Activated B cell treated with CpG ODN at 0.5 μM for 24 hours (primary cell): ENCODE measurements at regions not wholly inside any gene's neighbourhood (a gene's known extent, or its start where the extent isn't known, plus 50 kb on each side); places are given as distances from the start of the nearest gene placed in this dataset.

Experiments used
- ATAC-seq: fragments of 200-7000 bp; cut with Tn5 transposase; one replicate; pipeline ENCODE4 v1.10.0; 2021; ENCODE audit warnings: low read depth, mild to moderate bottlenecking, moderate library complexity
- CTCF ChIA-PET: fragments of 350-600 bp; sonication (Branson Sonifier 250); formaldehyde crosslinking; loops from one replicate; lab custom pipeline; 2021; ENCODE audit warnings: antibody characterized with exemption; lab: Charles Lee
- POLR2A ChIA-PET: fragments of 350-600 bp; sonication (Branson Sonifier 250); formaldehyde crosslinking; loops from one replicate; lab custom pipeline; 2021; ENCODE audit warnings: antibody characterized with exemption; lab: Charles Lee
- DNase-seq: peaks from one replicate; pipeline ENCODE4 v3.0.0; 2022
- H3K27ac Mint-ChIP-seq: one replicate; pipeline ENCODE4 v1.8.0; 2020; ENCODE audit warnings: mixed read lengths
- H3K27me3 Mint-ChIP-seq: one replicate; pipeline ENCODE4 v1.8.0; 2021; ENCODE audit warnings: mixed read lengths
- H3K36me3 Mint-ChIP-seq: one replicate; pipeline ENCODE4 v1.8.0; 2021; ENCODE audit warnings: low read depth, mixed read lengths
- H3K4me1 Mint-ChIP-seq: one replicate; pipeline ENCODE4 v1.8.0; 2021; ENCODE audit warnings: mixed read lengths
- H3K4me3 Mint-ChIP-seq: one replicate; pipeline ENCODE4 v1.8.0; 2020; ENCODE audit warnings: mild to moderate bottlenecking, mixed read lengths
- H3K9me3 Mint-ChIP-seq: one replicate; pipeline ENCODE4 v1.8.0; 2020; ENCODE audit warnings: mixed read lengths
- CTCF ChIP-seq: fragments of 200-600 bp; IDR thresholded peaks from one replicate; pipeline ENCODE4 v1.8.0; 2022; ENCODE audit warnings: antibody characterized with exemption, mild to moderate bottlenecking
- intact Hi-C: fragments of 100-400 bp; cut with micrococcal nuclease; formaldehyde crosslinking; loops from one replicate; pipeline ENCODE4 v1.15.1; 2024

GRCh38 chr9:116002624-116003023 is 151.0 kb upstream of the PAPPA start:
- no peaks in the 10 kb centered on the region for H3K27me3 Mint-ChIP-seq
- no peak overlapping the region for H3K4me3 Mint-ChIP-seq
- no peaks in the 10 kb centered on the region for H3K9me3 Mint-ChIP-seq
- no peaks in the 10 kb centered on the region for H3K36me3 Mint-ChIP-seq
- intact Hi-C loops, result no loop called here
- no peak for ATAC-seq
- no peak for TF ChIP-seq CTCF
- H3K27ac Mint-ChIP-seq, result no peak overlapping the region
- no peak for DNase-seq
- ChIA-PET POLR2A (no interaction called here), CTCF (no interaction called here)
- H3K4me1 Mint-ChIP-seq, result no peaks in the 10 kb centered on the region

DNA sequence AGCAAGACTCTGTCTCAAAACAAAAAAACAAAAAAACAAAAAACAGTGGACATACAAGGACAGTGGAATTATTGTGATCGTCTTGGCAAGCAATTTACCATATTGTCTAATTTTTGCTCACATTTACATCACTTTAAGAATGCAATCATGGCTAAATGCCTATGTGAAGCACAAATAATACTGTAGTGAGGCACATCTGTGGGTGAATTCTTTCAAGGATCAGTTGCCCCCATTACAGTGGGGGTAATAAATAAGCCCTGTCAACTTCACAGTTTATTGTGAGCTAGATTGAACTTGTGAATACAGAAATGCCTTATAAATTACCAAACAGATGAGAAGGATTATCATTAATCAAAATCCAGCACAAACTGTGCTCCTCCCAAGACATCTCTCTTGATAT is 150.2 kb upstream of the PAPPA start:
- Mint-ChIP-seq H3K4me1 (no peaks in the 10 kb centered on the region), H3K36me3 (no peaks in the 10 kb centered on the region), H3K4me3 (no peak overlapping the region), H3K27me3 (no peaks in the 10 kb centered on the region), H3K27ac (no peak overlapping the region), H3K9me3 (peaks cover 4% of the 10 kb centered on the region)
- ATAC-seq (no peak), DNase-seq (no peak)
- intact Hi-C loops, result no loop called here
- POLR2A ChIA-PET, result no interaction called here
- no peak for TF ChIP-seq CTCF
- CTCF ChIA-PET, result no interaction called here

- intact Hi-C loops, result no loop called here
- peaks cover 6% of the 10 kb centered on the region for H3K9me3 Mint-ChIP-seq
- H3K27ac Mint-ChIP-seq, result no peak overlapping the region
- ATAC-seq (no peak), DNase-seq (no peak)
- no peaks in the 10 kb centered on the region for H3K36me3 Mint-ChIP-seq
- TF ChIP-seq CTCF, result no peak
- no peak overlapping the region for H3K4me3 Mint-ChIP-seq
- POLR2A ChIA-PET, result no interaction called here
- CTCF ChIA-PET, result no interaction called here
- H3K27me3 Mint-ChIP-seq, result no peaks in the 10 kb centered on the region
- H3K4me1 Mint-ChIP-seq, result no peaks in the 10 kb centered on the region
Measured at GRCh38 chr9:116005205-116005604, 148.4 kb upstream of the PAPPA start.

DNA sequence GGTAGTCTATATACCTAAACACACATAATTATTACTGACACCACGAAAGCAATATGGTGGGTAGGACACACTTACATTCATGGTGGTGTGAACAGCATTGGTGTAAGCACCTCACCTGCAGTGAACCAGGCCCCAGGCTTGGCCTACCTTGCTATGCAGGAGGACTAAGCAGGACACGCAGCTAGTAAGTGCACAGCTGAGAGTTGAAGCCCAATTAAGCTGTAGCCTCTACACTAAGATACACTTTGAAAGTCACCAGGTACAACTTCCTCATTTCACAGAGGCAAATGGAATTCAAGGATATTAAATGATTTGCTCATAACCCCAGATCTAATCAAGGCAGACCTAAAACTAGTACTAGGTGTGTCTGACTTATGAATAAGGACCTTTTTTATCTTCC is 145.8 kb upstream of the PAPPA start:
- DNase-seq (no peak), ATAC-seq (no peak)
- H3K9me3 Mint-ChIP-seq, result peaks cover 9% of the 10 kb centered on the region
- ChIA-PET POLR2A (no interaction called here), CTCF (no interaction called here)
- no peaks in the 10 kb centered on the region for H3K27me3 Mint-ChIP-seq
- no peaks in the 10 kb centered on the region for H3K4me1 Mint-ChIP-seq
- TF ChIP-seq CTCF, result no peak
- H3K27ac Mint-ChIP-seq, result no peak overlapping the region
- H3K4me3 Mint-ChIP-seq, result no peak overlapping the region
- H3K36me3 Mint-ChIP-seq, result no peaks in the 10 kb centered on the region
- intact Hi-C loops, result no loop called here

GRCh38 chr9:116008278-116008677 is 145.3 kb upstream of the PAPPA start:
- intact Hi-C loops, result no loop called here
- Mint-ChIP-seq H3K4me1 (no peaks in the 10 kb centered on the region), H3K27me3 (no peaks in the 10 kb centered on the region), H3K4me3 (no peak overlapping the region), H3K36me3 (no peaks in the 10 kb centered on the region), H3K9me3 (peaks cover 9% of the 10 kb centered on the region), H3K27ac (no peak overlapping the region)
- ChIA-PET CTCF (no interaction called here), POLR2A (no interaction called here)
- DNase-seq (no peak), ATAC-seq (no peak)
- TF ChIP-seq CTCF, result no peak
